HG03558 (cell line): ENCODE measurements at regions not wholly inside any gene's neighbourhood (a gene's known extent, or its start where the extent isn't known, plus 50 kb on each side); places are given as distances from the start of the nearest gene placed in this dataset.
"Not testable (repeated sequence)": the region's sequence is repeated elsewhere in the genome, so short reads cannot be mapped to it uniquely, and the experiment has no call there.

Experiments used
- ATAC-seq: cut with Tn5 transposase; IDR thresholded peaks from one replicate; pipeline ENCODE4 v1.9.1; 2021; ENCODE audit warnings: moderate number of reproducible peaks; ENCODE audit not compliant: unreplicated experiment; ENCODE audit errors: extremely low read depth

DNA sequence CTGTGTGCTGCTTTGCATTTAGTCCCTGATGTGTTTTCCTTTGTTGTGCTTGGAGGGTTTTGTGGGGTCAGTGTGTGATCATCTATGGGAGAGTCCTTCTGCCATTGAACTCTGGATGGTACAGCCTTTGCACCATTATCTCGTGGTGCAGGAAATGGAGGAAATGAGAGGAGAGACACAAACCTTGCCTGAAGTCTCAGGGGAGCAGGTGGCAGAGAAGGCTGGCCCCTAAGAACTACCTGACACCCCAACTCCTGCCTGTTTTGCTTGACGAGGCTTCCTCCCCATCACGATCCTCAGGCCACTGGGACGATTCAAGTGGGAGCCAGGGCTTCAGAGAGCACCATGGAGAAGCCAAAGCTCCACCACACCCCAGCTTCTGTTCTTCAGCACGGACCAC lies 1316.4 kb downstream of the TBC1D22A start:
- no peak for ATAC-seq

- no peak for ATAC-seq
Measured at GRCh38 chr22:48077699-48078098, 1315.2 kb downstream of the TBC1D22A start.

DNA sequence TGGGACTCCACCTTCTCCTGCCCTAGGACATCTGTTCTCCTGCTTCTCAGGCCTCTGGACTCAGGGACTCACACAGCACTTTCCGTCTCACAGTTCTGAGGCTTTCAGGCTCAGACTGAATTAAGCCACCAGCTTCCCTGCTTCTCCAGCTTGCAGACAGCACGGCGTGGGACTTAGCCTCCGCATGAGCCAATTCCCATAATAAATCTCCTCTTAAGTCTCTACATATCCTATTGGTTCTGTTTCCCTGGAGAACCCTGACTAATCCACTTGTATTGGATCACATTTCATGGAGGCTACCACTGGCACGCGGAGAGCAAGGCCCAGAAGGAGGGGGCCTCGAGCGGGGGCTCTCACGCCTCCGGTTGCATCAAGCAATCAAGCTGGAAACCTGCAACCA lies 1313.6 kb downstream of the TBC1D22A start:
- no peak for ATAC-seq

DNA sequence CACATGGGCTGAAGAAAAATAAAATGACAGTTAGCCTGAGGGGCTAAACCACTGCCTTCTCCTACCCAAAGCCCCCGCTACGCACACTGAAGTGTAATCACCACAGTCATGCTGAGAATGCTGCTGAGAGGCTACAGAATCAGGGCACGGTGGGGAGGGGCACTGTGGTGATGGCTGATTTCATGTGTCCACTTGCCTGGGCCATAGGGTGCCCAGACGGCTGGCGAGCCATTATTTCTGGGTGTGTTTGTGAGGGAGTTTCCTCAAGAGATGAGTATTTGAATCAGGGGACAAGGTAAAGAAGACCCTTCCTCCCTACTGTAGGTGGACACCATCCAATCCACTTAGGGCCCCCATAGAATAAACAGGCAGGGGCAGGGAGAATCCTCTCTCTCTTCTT lies 1313.2 kb downstream of the TBC1D22A start:
- ATAC-seq, result no peak

DNA sequence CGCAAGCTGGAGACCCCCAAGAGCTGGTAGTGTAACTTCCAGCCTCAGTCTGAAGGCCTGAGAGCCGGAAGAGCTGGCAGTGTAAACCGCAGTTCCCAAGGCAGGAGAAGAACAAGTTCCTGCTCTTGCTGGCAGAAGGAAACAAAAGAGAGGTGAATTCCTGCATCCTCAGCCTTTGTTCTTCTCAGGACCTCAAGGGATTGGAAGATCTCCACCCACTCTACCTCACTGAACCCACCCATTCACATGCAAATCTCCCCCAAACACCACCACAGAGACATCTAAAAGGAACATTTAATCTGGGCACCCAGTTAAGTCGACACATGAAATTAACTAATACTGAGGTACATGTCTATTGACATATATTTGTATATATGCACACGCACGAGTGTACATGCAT lies 1310.3 kb downstream of the TBC1D22A start:
- ATAC-seq, result no peak

DNA sequence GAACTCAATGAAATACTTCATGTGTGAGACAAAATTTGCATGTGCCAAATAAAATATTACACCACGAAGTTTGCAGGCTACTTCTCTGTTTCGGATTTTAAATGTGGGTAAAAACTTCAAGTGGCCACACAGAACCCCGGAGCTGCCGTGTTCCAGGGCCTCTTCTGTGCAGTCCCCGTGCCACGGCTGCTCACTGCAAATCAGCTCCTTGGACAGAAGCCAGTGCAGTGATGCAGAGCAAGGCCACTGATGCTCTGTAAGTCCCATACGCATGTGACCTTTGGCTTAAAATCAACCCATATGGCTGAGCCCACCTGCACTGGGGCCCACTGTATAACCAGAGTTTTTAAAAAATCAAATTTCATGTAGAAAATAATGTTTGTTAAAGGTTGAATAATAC lies 1309.4 kb downstream of the TBC1D22A start:
- no peak for ATAC-seq

- no peak for ATAC-seq
Measured at GRCh38 chr22:48071305-48071704, 1308.9 kb downstream of the TBC1D22A start.

GRCh38 chr22:48070760-48071159 lies 1308.3 kb downstream of the TBC1D22A start:
- no peak for ATAC-seq

DNA sequence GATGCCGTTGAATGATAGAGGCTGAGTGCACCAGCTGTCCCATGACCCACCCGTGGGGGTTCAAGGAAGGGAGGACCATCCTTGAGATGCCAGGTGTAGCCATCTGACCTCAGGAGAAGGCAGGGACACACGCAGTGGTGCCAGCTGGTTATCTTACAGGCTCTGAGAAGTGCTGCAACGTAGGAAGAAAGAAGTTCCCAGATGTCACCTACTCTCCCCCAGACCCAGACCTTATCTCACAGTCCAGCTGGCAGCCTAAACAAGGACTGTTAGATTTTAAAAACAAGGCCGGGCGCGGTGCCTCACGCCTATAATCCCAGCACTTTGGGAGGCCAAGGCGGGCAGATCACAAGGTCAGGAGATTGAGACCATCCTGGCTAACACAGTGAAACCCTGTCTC lies 1307.6 kb downstream of the TBC1D22A start:
- no peak for ATAC-seq

- no peak for ATAC-seq
Measured at GRCh38 chr22:48069256-48069655, 1306.8 kb downstream of the TBC1D22A start.

DNA sequence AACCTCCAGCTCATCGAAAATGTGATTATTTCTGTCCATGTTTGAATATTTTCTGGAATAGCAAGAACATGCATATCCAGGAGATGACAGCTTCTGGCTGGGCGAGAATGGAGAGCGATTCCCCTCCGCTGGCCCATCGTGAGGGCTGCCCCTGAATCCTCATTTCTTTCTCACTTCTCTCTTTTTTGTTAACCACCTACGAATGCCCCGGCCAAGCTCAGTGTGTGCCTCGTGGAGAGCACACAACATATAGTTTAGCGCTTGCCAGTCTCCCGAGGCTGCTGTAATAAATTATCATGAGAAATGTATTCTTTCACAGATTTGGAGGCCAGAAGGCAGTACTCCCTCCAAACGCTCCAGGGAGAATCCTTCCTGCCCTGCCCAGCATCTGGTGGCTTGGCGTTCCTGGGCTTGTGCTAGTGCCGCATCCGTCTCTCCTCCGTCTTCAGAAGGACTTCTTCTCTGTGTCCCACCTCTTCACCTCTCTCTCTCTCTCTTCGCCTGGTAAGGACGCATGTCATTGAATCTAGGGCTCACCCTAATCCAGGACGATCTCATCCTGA lies 1306.0 kb downstream of the TBC1D22A start:
- no peak for ATAC-seq

DNA sequence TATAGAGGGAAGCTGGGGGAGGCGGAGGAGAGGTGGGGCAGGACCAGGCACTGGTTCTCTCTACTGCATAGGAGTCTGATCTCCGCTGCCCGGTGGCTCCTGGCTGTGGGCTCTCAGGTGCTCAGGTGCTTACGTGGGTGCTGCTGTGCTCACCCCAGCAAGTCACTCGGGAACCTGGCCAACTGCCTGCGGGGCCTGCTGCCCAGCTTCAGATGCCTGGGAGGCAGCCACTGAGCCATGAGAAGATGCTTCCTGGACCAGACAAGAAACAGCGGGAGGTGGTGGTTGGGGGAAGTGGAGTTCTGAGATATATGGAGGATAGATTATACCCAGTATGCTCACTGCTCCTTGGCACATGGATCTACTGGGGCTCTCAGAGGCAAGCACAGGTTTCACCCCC lies 1303.4 kb downstream of the TBC1D22A start:
- no peak for ATAC-seq

- no peak for ATAC-seq
Measured at GRCh38 chr22:48061726-48062125, 1299.3 kb downstream of the TBC1D22A start.

GRCh38 chr22:48060266-48060665 lies 1297.8 kb downstream of the TBC1D22A start:
- ATAC-seq, result no peak

GRCh38 chr22:48059521-48059920 lies 1297.1 kb downstream of the TBC1D22A start:
- not testable (repeated sequence) for ATAC-seq

DNA sequence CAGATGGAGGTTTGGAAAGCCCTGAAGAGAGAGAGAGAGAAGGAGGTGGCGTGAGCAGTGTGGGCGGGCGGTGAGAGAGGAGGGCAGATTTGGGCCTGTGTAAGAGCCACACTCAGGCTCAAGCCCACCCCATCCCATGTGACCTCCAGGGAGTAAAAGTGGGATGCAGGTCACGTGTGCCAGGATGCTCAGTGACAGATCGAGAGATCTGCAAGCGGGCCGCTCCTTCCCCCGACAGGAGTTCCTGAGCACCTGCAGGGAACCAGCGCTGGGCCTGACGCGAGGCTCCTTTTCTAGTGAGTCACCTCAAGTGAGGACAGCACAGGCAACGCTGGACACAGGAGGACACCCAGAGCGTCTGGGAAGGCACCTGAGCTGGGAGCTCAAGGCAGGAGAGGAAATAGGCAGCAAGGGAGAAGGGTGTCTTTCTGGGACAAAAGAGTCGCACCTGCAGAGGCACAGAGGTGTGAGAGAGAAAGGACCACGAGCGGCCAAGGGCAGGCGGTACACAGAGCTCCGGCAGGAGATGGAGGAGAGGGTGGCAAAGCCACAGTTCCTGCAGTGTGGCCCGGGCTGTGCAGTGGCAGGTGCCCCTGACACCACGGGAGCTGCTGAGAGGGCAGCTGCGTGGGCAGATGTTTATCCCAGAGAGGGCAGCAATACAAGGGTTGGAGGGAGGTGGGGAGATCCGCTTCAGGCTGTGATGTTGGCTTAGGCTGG lies 1294.8 kb downstream of the TBC1D22A start:
- no peak for ATAC-seq

DNA sequence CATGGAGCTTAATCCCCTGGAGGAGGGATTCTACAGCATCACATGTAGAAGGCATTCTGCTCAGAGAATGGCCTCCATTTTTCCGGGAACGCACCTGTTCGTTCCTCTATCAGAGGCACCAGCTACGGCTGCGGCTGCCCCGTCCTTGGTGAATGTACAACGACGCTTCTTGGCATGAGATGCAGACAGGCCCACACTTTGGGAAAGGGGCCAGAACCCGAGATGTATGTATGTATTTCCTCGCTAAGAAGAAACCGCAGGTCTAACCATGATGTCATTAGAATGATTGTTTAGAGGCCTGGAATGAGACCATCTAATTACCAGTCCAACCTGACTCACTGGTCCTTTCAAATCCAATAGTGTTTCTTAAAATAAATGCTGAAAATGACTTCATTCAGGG lies 1293.4 kb downstream of the TBC1D22A start:
- ATAC-seq, result no peak

DNA sequence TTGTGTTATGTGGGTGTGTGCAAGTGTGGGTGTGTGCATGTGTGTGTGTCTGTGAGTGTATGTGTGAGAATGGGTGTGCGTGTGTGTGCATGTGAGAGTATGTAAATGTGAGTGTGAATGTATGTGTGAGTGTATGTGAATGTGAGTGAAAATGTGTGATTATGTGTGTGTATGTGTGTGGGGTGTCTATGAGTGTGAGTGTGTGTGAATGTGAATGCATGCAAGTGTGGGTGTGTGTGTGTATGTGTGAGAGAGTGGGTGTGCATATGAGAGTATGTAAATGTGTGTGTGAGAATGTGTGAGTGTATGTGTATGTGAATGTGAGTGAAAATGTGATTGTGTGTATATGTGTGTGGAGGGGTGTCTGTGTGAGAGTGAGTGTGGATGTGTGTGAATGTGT lies 1292.7 kb downstream of the TBC1D22A start:
- ATAC-seq, result no peak

GRCh38 chr22:48054596-48054995 lies 1292.1 kb downstream of the TBC1D22A start:
- ATAC-seq, result no peak

DNA sequence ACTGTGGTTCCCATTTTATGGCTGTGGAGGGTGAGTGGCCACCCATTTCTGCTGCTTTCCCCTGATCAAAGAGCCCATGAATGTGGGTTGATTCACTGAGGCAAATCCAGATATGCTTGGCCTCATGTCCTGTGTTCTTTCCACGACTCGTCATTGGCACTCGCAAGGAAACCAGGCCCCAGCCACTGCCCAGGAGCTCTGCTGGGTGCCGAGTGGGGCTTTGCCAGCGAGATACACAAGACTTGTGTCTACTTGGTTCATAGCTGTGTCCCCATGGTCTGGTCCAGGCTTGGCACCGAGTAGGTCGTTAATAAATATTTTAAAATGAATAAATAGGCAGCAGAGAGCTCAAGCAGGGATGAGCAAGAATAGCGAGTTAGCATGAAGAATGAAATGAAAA lies 1291.5 kb downstream of the TBC1D22A start:
- no peak for ATAC-seq

GRCh38 chr22:48053486-48053885 lies 1291.0 kb downstream of the TBC1D22A start:
- no peak for ATAC-seq

DNA sequence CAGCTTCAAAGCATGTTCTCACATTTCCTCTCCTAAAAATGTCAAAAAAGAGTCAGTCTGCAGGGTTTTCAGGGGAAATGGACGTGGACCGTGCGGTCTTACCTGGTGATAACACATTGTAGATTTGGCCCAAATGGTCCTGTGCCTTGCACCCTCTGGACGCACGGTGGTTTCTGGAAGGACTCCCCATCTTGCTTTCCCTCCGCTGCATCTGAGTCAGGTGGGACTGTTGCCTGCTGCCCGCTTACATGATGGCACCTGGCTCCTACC lies 1290.1 kb downstream of the TBC1D22A start:
- no peak for ATAC-seq
